ENCODE measurements at regions not wholly inside any gene's neighbourhood (a gene's known extent, or its start where the extent isn't known, plus 50 kb on each side); places are given as distances from the start of the nearest gene placed in this dataset.
"Not testable (repeated sequence)": the region's sequence is repeated elsewhere in the genome, so short reads cannot be mapped to it uniquely, and the experiment has no call there.

GRCh38 chr10:78419481-78420265, 386.0 kb downstream of the RPS24 start:
- no peak for DNase-seq

GRCh38 chr10:78420946-78421735, 387.5 kb downstream of the RPS24 start:
- no peak for DNase-seq

GRCh38 chr10:78424050-78424449, 390.4 kb downstream of the RPS24 start:
- DNase-seq, result not testable (repeated sequence)

DNA sequence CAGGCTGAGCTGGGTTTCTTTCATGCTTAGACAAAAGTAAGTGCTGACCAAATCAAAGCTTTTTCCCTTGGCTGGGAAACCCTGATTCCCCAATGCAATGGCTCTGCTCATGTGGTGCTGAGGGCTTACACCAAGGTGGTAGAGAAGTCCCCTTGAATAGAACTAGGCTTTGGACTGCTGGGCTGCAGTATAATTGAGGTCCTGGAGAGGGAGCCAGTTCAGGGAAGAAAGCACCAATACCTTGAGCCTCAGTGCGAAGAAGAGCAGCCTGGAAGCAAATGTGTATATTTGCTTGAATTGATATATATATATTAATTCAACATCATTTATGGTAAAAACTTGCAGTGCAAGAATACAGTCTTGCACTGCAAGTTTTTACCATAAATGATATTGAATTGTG, 391.1 kb downstream of the RPS24 start:
- no peak for DNase-seq

DNA sequence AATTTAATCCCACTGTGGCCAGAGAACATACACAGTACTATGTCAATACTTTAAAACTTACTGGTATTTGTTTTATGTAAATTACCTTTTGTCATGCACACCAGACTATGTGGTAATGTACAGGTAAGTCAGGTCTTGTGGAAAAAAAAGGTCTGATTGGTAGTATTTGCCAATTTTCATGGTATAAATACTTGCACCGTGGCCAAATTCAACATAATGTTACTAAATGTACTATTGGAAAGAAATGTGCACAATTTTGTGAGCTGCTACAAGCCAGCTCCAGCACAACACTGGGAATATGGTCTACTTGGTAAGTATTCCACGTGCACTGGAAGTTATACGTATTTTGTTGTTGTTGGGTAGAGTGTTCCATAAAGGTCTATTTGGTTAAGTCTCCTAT, 392.5 kb downstream of the RPS24 start:
- DNase-seq, result no peak

DNA sequence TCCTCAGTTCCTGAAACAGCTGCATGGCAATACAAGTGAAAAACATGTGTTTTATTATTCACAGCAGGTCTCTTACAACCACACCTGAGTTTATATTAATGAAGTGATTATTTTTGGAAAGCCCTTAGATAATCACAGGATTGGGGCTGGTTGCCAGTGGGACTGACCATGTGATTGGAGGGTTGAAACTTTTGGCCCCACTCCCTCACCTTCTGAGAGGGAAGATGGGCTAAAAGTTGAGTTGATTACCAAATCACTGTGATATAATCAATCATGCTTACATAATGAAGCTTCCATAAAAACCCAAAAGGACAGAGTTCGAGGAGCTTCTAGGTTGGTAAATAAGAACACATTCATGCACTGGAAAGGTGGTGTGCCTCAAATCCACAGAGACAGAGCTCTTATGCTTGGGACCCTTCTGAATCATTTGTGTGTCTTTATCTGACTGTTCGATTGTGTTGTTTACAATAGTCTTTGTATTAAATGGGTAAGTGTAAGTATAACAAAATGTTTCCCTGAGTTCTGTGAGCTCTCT, 393.9 kb downstream of the RPS24 start:
- no peak for DNase-seq

DNA sequence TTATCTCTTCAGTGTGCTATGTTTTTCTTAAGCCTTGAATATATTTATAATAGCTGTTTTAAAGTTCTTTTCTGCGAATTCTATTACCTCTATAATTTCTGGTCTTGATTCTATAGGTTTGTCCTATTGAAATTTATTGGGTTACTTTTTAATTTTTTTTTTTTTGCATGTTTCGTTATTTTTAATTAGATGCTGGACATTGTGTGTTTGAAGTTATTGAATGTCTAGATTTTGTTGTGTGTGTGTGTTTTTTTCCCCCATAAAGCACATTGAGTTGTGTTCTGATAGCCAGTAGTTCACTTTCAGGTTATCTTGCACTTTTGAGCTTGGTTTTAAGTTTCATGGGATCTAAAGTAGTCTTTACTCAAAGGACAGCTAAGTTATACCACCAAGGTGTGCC, 394.9 kb downstream of the RPS24 start:
- no peak for DNase-seq

DNA sequence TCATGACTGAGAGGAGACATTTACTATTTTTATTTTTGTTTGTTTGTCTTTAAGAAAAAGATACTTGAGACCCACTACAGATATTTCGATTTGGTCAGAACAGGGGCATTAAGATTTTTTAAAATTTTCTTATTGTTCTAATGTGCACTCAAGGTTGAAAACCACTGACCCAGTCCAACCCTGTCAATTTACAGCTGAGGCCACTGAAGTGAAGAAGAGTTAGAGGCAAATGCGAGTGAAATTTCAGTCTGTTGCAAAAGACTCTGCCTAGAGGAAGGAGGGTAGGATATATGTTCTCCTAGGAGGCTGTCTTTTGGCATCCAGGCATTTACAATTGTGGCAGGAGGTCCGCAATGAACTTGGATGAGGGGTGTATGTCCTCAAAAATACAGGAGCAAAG, 396.3 kb downstream of the RPS24 start:
- DNase-seq, result no peak

GRCh38 chr10:78432583-78432982, 398.9 kb downstream of the RPS24 start:
- DNase-seq, result no peak

GRCh38 chr10:78433076-78433595, 399.5 kb downstream of the RPS24 start:
- no peak for DNase-seq

DNA sequence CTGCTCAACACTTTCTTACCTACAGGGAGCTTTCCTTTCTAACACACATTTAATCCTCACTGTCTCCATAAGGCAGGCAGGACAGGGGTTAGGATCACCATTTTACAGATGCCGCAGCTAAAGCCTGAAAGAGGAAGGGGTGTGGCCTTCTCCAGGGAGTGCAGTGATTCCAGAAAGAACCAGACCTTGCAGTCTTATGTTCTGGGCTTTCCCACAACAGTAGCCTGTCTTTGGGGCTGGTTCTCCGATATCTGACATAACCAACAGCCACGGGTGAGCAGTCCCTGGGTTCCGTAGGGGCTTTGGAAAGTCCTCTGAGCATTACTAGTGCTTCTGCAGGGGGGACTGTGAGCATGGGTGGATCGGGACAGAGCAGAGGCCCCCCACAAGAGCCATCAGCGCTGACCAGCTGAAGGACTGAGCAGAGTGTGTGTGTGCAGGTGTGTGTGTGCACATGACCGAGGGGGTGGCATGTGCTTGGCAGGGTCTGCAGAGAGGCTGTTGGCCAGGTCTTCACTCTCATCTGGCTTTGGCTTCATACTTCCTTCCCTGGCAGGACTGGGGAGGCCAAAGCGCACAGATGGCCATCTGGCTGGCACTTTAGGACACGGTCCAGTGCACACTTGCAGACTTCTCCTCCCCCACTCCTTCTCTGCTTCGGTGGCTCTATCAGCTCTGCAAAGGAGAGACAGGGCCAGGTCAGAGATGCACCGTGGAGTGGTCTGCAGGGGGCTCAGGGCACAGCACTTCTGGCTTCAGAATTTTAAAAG, 400.3 kb downstream of the RPS24 start:
- DNase-seq, result no peak

GRCh38 chr10:78434886-78435285, 401.2 kb downstream of the RPS24 start:
- no peak for DNase-seq

- DNase-seq, result no peak
Observed at GRCh38 chr10:78435484-78436221, 402.0 kb downstream of the RPS24 start.

DNA sequence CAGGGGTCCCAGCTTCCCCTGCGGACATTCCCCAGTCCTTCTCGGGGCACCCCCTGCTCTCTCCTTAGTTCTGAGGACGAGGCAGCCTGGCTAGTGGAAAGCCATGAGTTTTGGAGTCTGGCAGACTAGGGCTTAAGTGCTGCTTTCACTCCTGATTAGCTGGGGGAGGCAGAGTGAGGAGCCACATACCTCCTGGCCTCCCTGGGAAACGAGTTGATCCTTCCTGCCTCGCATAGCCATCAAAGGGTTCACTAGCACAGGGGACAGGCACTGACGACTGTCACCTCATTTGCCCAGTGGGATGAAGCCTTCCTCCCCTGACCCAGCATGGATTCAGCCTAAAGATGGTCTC, 402.5 kb downstream of the RPS24 start:
- DNase-seq, result no peak

GRCh38 chr10:78436706-78437406, 403.2 kb downstream of the RPS24 start:
- DNase-seq, result no peak

- DNase-seq, result no peak
Observed at GRCh38 chr10:78437407-78437768, 403.7 kb downstream of the RPS24 start.

- peak; percentile 9 for DNase-seq
Observed at GRCh38 chr10:78437998-78438906, 404.6 kb downstream of the RPS24 start.

GRCh38 chr10:78438907-78439809, 405.5 kb downstream of the RPS24 start:
- no peak for DNase-seq

DNA sequence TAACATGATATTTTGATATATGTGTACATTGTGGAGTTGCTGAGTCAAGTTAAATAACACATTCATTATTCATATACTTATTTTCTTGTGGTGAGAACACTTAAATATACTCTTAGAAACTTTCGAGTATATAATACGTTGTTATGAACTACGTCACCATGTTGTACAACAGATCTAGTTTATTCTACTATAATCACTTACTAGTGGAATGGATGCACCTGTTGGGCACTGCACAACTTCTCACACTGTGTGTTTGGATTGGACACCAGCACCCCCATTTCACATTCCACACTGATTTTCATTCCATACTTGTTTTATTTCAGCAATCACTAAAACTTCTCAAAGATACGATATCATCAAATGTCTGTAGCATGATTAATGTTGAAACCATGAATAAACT, 407.3 kb downstream of the RPS24 start:
- DNase-seq, result no peak

GRCh38 chr10:78441694-78442093, 408.0 kb downstream of the RPS24 start:
- no peak for DNase-seq

Measured in stimulated activated CD4-positive, alpha-beta T cell treated with anti-CD3 and anti-CD28 coated beads, Interleukin-1b, Interleukin-23, amount 100 ng/mL, for 48 hours (primary cell).